HCT116 (cell line): ENCODE measurements at regions not wholly inside any gene's neighbourhood (a gene's known extent, or its start where the extent isn't known, plus 50 kb on each side); places are given as distances from the start of the nearest gene placed in this dataset.

Experiments
- ATAC-seq: fragments of 200-7000 bp; cut with Tn5 transposase; 2 replicates; pipeline ENCODE4 v1.9.1; 2020; ENCODE audit warnings: mild to moderate bottlenecking, moderate library complexity
- BruUV-seq: library from RNA; stranded (reverse); fragments of 400-500 nt; replicated peaks from 2 replicates; lab custom pipeline; 2021; lab: Mats Ljungman, UMichigan
- CTCF ChIA-PET: fragments of 300-600 bp; sonication (Branson Sonifier 250); formaldehyde crosslinking; loops from one replicate; lab custom pipeline; 2021; ENCODE audit warnings: antibody characterized with exemption; lab: Charles Lee
- POLR2A ChIA-PET: fragments of 300-600, 350-600 bp; sonication (Branson Sonifier 250); formaldehyde crosslinking; loops from one replicate; lab custom pipeline; 2021; ENCODE audit warnings: antibody characterized with exemption; lab: Charles Lee
- RAD21 ChIA-PET, 2 experiments: fragments of 300-600 bp; sonication (Branson Sonifier 250); formaldehyde crosslinking; loops; one replicate each; lab custom pipeline; 2023; ENCODE audit warnings: low total read pairs in 2 of 2; ENCODE audit not compliant: uncharacterized antibody in 2 of 2, unreplicated experiment in 2 of 2, low non-redundant PET in 1 of 2; lab: Charles Lee
- DNase-seq: peaks from one replicate; pipeline ENCODE4 v3.0.0-alpha.2; 2010; ENCODE audit warnings: low read depth, low spot score
- H2AFZ ChIP-seq: fragments of 200-600 bp; shearing (Covaris generic), sonication (generic); 2 replicates; pipeline ENCODE4 v1.6.1; 2017; ENCODE audit warnings: low read depth, mixed run types, mixed read lengths, antibody characterized with exemption, low read length; ENCODE audit not compliant: poor library complexity, severe bottlenecking
- H3K27ac ChIP-seq: 2 replicates; pipeline ENCODE4 v1.5.1; 2012; ENCODE audit warnings: low read depth, low read length
- H3K27me3 ChIP-seq: fragments of 200-600 bp; sonication (generic); 2 replicates; pipeline ENCODE4 v1.6.1; 2016; ENCODE audit warnings: mixed run types, low read length, mixed read lengths; ENCODE audit not compliant: insufficient read depth
- H3K36me3 ChIP-seq, 2 experiments: fragments of 200-500 bp in 1 of 2; fragments of 200-600 bp in 1 of 2; sonication (Bioruptor generic) in 1 of 2; sonication (generic) in 1 of 2; 2 replicates each; pipeline versions ENCODE4 v1.5.1 to v1.6.1; 2014 to 2016; ENCODE audit warnings: low read length in 2 of 2, inconsistent platforms in 1 of 2, mixed read lengths in 1 of 2, mixed run types in 1 of 2; ENCODE audit not compliant: insufficient read depth in 2 of 2, control insufficient read depth in 1 of 2
- H3K4me1 ChIP-seq, 2 experiments: fragments of 200-600 bp in 1 of 2; sonication (generic) in 1 of 2; 2 replicates each; pipeline versions ENCODE4 v1.5.1 to v1.6.1; 2012 to 2017; ENCODE audit warnings: low read length in 2 of 2, inconsistent platforms in 1 of 2, mild to moderate bottlenecking in 1 of 2, mixed read lengths in 1 of 2, mixed run types in 1 of 2, moderate library complexity in 1 of 2; ENCODE audit not compliant: insufficient read depth in 2 of 2, control insufficient read depth in 1 of 2
- H3K4me2 ChIP-seq: fragments of 200-600 bp; sonication (generic); 2 replicates; pipeline ENCODE4 v1.6.1; 2017; ENCODE audit warnings: mixed run types, low read length, mixed read lengths
- H3K4me3 ChIP-seq, 2 experiments: fragments of 200-600 bp in 1 of 2; sonication (generic) in 1 of 2; replicated peaks in 1 of 2; 2 replicates each; pipeline ENCODE4 v1.5.1; 2011 to 2016; ENCODE audit warnings: low read length in 2 of 2, control low read depth in 1 of 2, low read depth in 1 of 2, mild to moderate bottlenecking in 1 of 2, mixed read lengths in 1 of 2, mixed run types in 1 of 2
- H3K79me2 ChIP-seq: fragments of 200-600 bp; sonication (generic); 2 replicates; pipeline ENCODE4 v1.6.1; 2017; ENCODE audit warnings: mild to moderate bottlenecking, mixed run types, low read length, moderate library complexity, mixed read lengths; ENCODE audit not compliant: insufficient read depth
- H3K9ac ChIP-seq: fragments of 200-600 bp; sonication (generic); 2 replicates; pipeline ENCODE4 v1.6.1; 2016; ENCODE audit warnings: low read length, mixed read lengths
- H3K9me2 ChIP-seq: fragments of 200-600 bp; sonication (generic), shearing (Covaris generic); 2 replicates; pipeline ENCODE4 v1.6.1; 2017; ENCODE audit warnings: mixed run types, mild to moderate bottlenecking, moderate library complexity; ENCODE audit not compliant: insufficient read depth
- H3K9me3 ChIP-seq, 2 experiments: fragments of 200-500 bp in 1 of 2; fragments of 200-600 bp in 1 of 2; sonication (Bioruptor generic) in 1 of 2; sonication (generic) in 1 of 2; 2 replicates each; pipeline ENCODE4 v1.6.1; 2014 to 2017; ENCODE audit warnings: low read length in 2 of 2, mixed read lengths in 2 of 2, inconsistent platforms in 1 of 2, low read depth in 1 of 2, mild to moderate bottlenecking in 1 of 2, mixed run types in 1 of 2, moderate library complexity in 1 of 2; ENCODE audit not compliant: control insufficient read depth in 1 of 2, insufficient read depth in 1 of 2
- H4K20me1 ChIP-seq: fragments of 200-600 bp; sonication (generic), shearing (Covaris generic); 2 replicates; pipeline ENCODE4 v1.6.1; 2017; ENCODE audit warnings: mixed run types, mild to moderate bottlenecking, moderate library complexity; ENCODE audit not compliant: insufficient read depth
- ATF3 ChIP-seq: IDR thresholded peaks from 2 replicates; pipeline ENCODE4 v1.6.1; 2012
- CBX3 ChIP-seq: IDR thresholded peaks from 2 replicates; pipeline ENCODE4 v1.6.1; 2012; ENCODE audit warnings: low read depth
- CEBPB ChIP-seq: IDR thresholded peaks from 2 replicates; pipeline ENCODE4 v1.6.1; 2012; ENCODE audit warnings: low read depth
- EGR1 ChIP-seq: IDR thresholded peaks from 2 replicates; pipeline ENCODE4 v1.6.1; 2012; ENCODE audit warnings: low read depth
- EZH2phosphoT487 ChIP-seq: fragments of 200-600 bp; IDR thresholded peaks from 2 replicates; pipeline ENCODE4 v1.6.1; 2018; ENCODE audit warnings: antibody characterized with exemption, borderline replicate concordance
- FOSL1 ChIP-seq: IDR thresholded peaks from 2 replicates; pipeline ENCODE4 v1.6.1; 2012; ENCODE audit warnings: low read depth
- JUND ChIP-seq: IDR thresholded peaks from 2 replicates; pipeline ENCODE4 v1.6.1; 2012
- POLR2A ChIP-seq: IDR thresholded peaks from 2 replicates; pipeline ENCODE4 v1.7.0; 2011; ENCODE audit warnings: borderline replicate concordance; ENCODE audit not compliant: insufficient read depth, insufficient read length; ENCODE audit errors: extremely low read depth
- POLR2AphosphoS5 ChIP-seq: IDR thresholded peaks from 2 replicates; pipeline ENCODE4 v1.6.1; 2011; ENCODE audit warnings: mild to moderate bottlenecking, low read depth, low read length, moderate library complexity
- RAD21 ChIP-seq: IDR thresholded peaks from 2 replicates; pipeline ENCODE4 v1.6.1; 2012; ENCODE audit warnings: low read depth, mild to moderate bottlenecking
- SIN3A ChIP-seq: IDR thresholded peaks from 2 replicates; pipeline ENCODE4 v1.6.1; 2012; ENCODE audit warnings: low read depth
- SP1 ChIP-seq: IDR thresholded peaks from 2 replicates; pipeline ENCODE4 v1.6.1; 2012; ENCODE audit warnings: low read depth
- SRF ChIP-seq: IDR thresholded peaks from 2 replicates; pipeline ENCODE4 v1.6.1; 2012; ENCODE audit warnings: low read depth
- TCF7L2 ChIP-seq: IDR thresholded peaks from 2 replicates; pipeline ENCODE4 v1.7.0; 2011; ENCODE audit warnings: borderline replicate concordance, inconsistent platforms; ENCODE audit not compliant: insufficient read depth, insufficient read length; ENCODE audit errors: extremely low read depth
- YY1 ChIP-seq: IDR thresholded peaks from 2 replicates; pipeline ENCODE4 v1.6.1; 2011; ENCODE audit warnings: low read length, low read depth, moderate library complexity, mild to moderate bottlenecking; ENCODE audit not compliant: insufficient replicate concordance; ENCODE audit errors: extremely low read depth
- ZBTB33 ChIP-seq: IDR thresholded peaks from 2 replicates; pipeline ENCODE4 v1.6.1; 2011; ENCODE audit warnings: mild to moderate bottlenecking, low read length, moderate library complexity; ENCODE audit not compliant: insufficient replicate concordance; ENCODE audit errors: extremely low read depth
- ZFX ChIP-seq: fragments of 450-650 bp; IDR thresholded peaks from 2 replicates; pipeline ENCODE4 v1.6.1; 2017
- ZNF274 ChIP-seq: fragments of 200-500 bp; sonication (Bioruptor generic); IDR thresholded peaks from 2 replicates; pipeline ENCODE4 v1.6.1; 2014; ENCODE audit warnings: mild to moderate bottlenecking, low read depth, low read length, inconsistent platforms
- intact Hi-C: fragments of 100-400 bp; cut with micrococcal nuclease; formaldehyde crosslinking; loops from 2 replicates; pipeline ENCODE4 v1.10.0; 2022
- TF ChIP-seq, protein P1 (sequence below), 3 experiments: fragments of 200-600 bp in 1 of 3; sonication (generic) in 1 of 3; IDR thresholded peaks in 2 of 3; conservative IDR thresholded peaks in 1 of 3; 2 replicates each; pipeline ENCODE4 v1.5.1; 2012 to 2017; ENCODE audit warnings: low read depth in 2 of 3, low read length in 2 of 3, antibody characterized with exemption in 1 of 3, borderline replicate concordance in 1 of 3, control low read depth in 1 of 3, mild to moderate bottlenecking in 1 of 3, mixed read lengths in 1 of 3, mixed run types in 1 of 3, moderate library complexity in 1 of 3; ENCODE audit not compliant: insufficient read depth in 1 of 3

DNA sequence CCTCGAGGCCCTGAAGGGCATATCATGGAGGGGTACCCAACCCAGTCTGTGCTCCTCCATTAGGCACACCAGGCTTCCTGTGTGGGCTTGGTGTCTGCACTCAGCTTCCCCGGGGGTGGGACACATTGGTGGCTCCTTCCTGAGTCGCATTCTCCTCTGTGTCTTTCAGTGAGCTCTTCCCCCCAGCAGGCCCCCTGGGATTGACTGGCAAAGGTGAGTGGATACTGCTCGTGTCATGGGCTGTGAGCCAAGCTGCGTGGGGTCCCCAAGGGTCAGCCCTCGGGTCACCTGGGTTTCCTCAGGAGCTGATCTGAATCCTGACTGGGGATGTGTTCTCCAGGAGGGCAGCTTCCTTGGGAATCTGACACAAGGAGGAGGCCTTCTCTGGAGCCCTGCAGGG is 231.0 kb downstream of the SNRPN start (continued):
- TF ChIP-seq POLR2AphosphoS5 (no peak), ZBTB33 (no peak), TCF7L2 (no peak)

- Histone ChIP-seq H3K9me3 (peaks cover 0 to 8% of the 10 kb centered on the region in 2 experiments; a peak in 2 of 4 replicates), H3K9me2 (no peaks in the 10 kb centered on the region), H3K36me3 (no peaks in the 10 kb centered on the region), H3K9ac (no peak overlapping the region), H3K27me3 (no peaks in the 10 kb centered on the region), H3K4me2 (no peak overlapping the region), H2AFZ (no peak overlapping the region), H4K20me1 (no peaks in the 10 kb centered on the region), H3K4me3 (no peak overlapping the region), H3K27ac (no peak overlapping the region), H3K4me1 (no peaks in the 10 kb centered on the region), H3K79me2 (no peaks in the 10 kb centered on the region)
- no TSS peak for BruUV-seq
- CTCF ChIA-PET: no interaction called here
- TF ChIP-seq EGR1 (no peak), JUND (no peak), SRF (no peak), TCF7L2 (no peak), SIN3A (no peak), EZH2phosphoT487 (no peak), YY1 (no peak), CEBPB (no peak), FOSL1 (no peak), ATF3 (no peak), POLR2A (no peak), ZNF274 (no peak), ZFX (no peak), SP1 (no peak), RAD21 (no peak), CBX3 (no peak)
- TF ChIP-seq, protein P1, sequence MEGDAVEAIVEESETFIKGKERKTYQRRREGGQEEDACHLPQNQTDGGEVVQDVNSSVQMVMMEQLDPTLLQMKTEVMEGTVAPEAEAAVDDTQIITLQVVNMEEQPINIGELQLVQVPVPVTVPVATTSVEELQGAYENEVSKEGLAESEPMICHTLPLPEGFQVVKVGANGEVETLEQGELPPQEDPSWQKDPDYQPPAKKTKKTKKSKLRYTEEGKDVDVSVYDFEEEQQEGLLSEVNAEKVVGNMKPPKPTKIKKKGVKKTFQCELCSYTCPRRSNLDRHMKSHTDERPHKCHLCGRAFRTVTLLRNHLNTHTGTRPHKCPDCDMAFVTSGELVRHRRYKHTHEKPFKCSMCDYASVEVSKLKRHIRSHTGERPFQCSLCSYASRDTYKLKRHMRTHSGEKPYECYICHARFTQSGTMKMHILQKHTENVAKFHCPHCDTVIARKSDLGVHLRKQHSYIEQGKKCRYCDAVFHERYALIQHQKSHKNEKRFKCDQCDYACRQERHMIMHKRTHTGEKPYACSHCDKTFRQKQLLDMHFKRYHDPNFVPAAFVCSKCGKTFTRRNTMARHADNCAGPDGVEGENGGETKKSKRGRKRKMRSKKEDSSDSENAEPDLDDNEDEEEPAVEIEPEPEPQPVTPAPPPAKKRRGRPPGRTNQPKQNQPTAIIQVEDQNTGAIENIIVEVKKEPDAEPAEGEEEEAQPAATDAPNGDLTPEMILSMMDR (IDR thresholded peaks at IDR 0.05 in 2 of 3, conservative IDR thresholded peaks at IDR 0.05 in 1 of 3; ENCODE audit: borderline replicate concordance in 1 of 3, insufficient read depth in 1 of 3, low read depth in 2 of 3, low read length in 2 of 3): no peak
- POLR2A ChIA-PET: no interaction called here
- DNase-seq (no peak), ATAC-seq (no peak)
- intact Hi-C loops: no loop called here
- RAD21 ChIA-PET: no interaction called here
Measured at GRCh38 chr15:25186411-25186810, 231.6 kb downstream of the SNRPN start.
